ENCODE measurements at regions not wholly inside any gene's neighbourhood (a gene's known extent, or its start where the extent isn't known, plus 50 kb on each side); places are given as distances from the start of the nearest gene placed in this dataset.

- no peaks in the 10 kb centered on the region for H3K27me3 ChIP-seq (ENCODE audit: control insufficient read depth in 2 of 2, insufficient read depth in 2 of 2, low read length in 2 of 2)
- 83% methylated on average over 3 of the region's 6 CpGs for WGBS (ENCODE audit: insufficient coverage)
- Mint-ChIP-seq H3K9me3 (peaks cover 0 to 3% (median 0%) of the 10 kb centered on the region in 7 donors), H3K4me1 (no peaks in the 10 kb centered on the region), H3K36me3 (no peaks in the 10 kb centered on the region), H3K27ac (no peak overlapping the region), H3K4me3 (no peak overlapping the region), H3K27me3 (ENCODE audit: low read depth in 3 of 3) (peaks cover 3 to 7% (median 4%) of the 10 kb centered on the region in 3 donors)
- no peaks in the 10 kb centered on the region for H3K9me3 ChIP-seq (replicated peaks in 1 of 2; ENCODE audit: control insufficient read depth in 1 of 2, insufficient read depth in 1 of 2, low read length in 2 of 2)
- no peak for DNase-seq
- no peak overlapping the region for H3K4me3 ChIP-seq (replicated peaks in 1 of 3; ENCODE audit: low read depth in 2 of 3, low read length in 3 of 3)
- no peak overlapping the region for H2AFZ ChIP-seq (ENCODE audit: insufficient read depth, low read depth, low read length, poor library complexity, severe bottlenecking)
- H3K4me1 ChIP-seq (ENCODE audit: control insufficient read depth in 1 of 2, insufficient read depth in 2 of 2, low read length in 2 of 2) = no peaks in the 10 kb centered on the region
- no peaks in the 10 kb centered on the region for H3K79me2 ChIP-seq (ENCODE audit: insufficient read depth, low read length)
- H3K4me2 ChIP-seq (replicated peaks; ENCODE audit: extremely low read depth, low read length, poor library complexity, severe bottlenecking) = no peak overlapping the region
- H3K9ac ChIP-seq (ENCODE audit: insufficient read depth, low read length, poor library complexity, severe bottlenecking) = no peak overlapping the region
- H3K36me3 ChIP-seq (replicated peaks in 1 of 2; ENCODE audit: control insufficient read depth in 1 of 2, insufficient read depth in 2 of 2, low read length in 2 of 2) = no peaks in the 10 kb centered on the region
- intact Hi-C loops (cut with micrococcal nuclease) = no loop called here
- H3K27ac ChIP-seq (ENCODE audit: low read depth in 1 of 2, low read length in 2 of 2) = no peak overlapping the region
- H4K20me1 ChIP-seq (ENCODE audit: insufficient read depth, low read length) = no peaks in the 10 kb centered on the region
- TF ChIP-seq, protein P1, sequence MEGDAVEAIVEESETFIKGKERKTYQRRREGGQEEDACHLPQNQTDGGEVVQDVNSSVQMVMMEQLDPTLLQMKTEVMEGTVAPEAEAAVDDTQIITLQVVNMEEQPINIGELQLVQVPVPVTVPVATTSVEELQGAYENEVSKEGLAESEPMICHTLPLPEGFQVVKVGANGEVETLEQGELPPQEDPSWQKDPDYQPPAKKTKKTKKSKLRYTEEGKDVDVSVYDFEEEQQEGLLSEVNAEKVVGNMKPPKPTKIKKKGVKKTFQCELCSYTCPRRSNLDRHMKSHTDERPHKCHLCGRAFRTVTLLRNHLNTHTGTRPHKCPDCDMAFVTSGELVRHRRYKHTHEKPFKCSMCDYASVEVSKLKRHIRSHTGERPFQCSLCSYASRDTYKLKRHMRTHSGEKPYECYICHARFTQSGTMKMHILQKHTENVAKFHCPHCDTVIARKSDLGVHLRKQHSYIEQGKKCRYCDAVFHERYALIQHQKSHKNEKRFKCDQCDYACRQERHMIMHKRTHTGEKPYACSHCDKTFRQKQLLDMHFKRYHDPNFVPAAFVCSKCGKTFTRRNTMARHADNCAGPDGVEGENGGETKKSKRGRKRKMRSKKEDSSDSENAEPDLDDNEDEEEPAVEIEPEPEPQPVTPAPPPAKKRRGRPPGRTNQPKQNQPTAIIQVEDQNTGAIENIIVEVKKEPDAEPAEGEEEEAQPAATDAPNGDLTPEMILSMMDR (IDR thresholded peaks at IDR 0.05) = no peak
Observed at GRCh38 chr11:113577356-113578032, 102.3 kb upstream of the DRD2 start.

DNA sequence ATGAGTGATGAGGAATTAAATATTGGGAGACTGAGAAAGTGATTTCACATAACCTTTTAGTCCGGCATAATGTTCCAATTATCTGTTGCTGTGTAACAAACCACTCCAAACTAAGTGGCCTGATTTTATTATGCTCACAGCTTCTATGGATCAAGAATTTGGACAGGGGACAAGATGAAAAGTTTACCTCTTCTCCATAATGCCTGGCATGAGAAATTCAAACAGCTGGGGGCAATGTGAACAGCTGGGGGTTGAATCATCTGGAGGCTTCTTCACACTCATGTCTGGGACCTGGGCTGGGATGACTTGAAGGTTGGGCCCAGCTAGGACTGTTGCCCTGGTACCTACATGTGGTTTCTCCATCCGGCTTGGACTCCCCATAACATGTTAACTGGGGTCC, 99.4 kb upstream of the DRD2 start:
- Mint-ChIP-seq H3K4me1 (no peaks in the 10 kb centered on the region), H3K27ac (no peak overlapping the region), H3K36me3 (no peaks in the 10 kb centered on the region), H3K27me3 (ENCODE audit: low read depth in 3 of 3) (peaks cover 6 to 12% (median 7%) of the 10 kb centered on the region in 3 donors), H3K9me3 (peaks cover 0 to 3% (median 0%) of the 10 kb centered on the region in 7 donors), H3K4me3 (no peak overlapping the region)
- H3K27me3 ChIP-seq (ENCODE audit: control insufficient read depth in 2 of 2, insufficient read depth in 2 of 2, low read length in 2 of 2) = peaks cover 0 to 3% of the 10 kb centered on the region in 2 donors
- no peaks in the 10 kb centered on the region for H3K9me3 ChIP-seq (replicated peaks in 1 of 2; ENCODE audit: control insufficient read depth in 1 of 2, insufficient read depth in 1 of 2, low read length in 2 of 2)
- H3K36me3 ChIP-seq (replicated peaks in 1 of 2; ENCODE audit: control insufficient read depth in 1 of 2, insufficient read depth in 2 of 2, low read length in 2 of 2) = no peaks in the 10 kb centered on the region
- H3K4me3 ChIP-seq (replicated peaks in 1 of 3; ENCODE audit: low read depth in 2 of 3, low read length in 3 of 3) = no peak overlapping the region
- H3K4me2 ChIP-seq (replicated peaks; ENCODE audit: extremely low read depth, low read length, poor library complexity, severe bottlenecking) = no peak overlapping the region
- H3K9ac ChIP-seq (ENCODE audit: insufficient read depth, low read length, poor library complexity, severe bottlenecking) = no peak overlapping the region
- H4K20me1 ChIP-seq (ENCODE audit: insufficient read depth, low read length) = no peaks in the 10 kb centered on the region
- 100% methylated on average over 1 of the region's 2 CpGs for WGBS (ENCODE audit: insufficient coverage)
- TF ChIP-seq, protein P1 (IDR thresholded peaks at IDR 0.05) = no peak
- DNase-seq = no peak
- H3K27ac ChIP-seq (ENCODE audit: low read depth in 1 of 2, low read length in 2 of 2) = no peak overlapping the region
- intact Hi-C loops (cut with micrococcal nuclease) = no loop called here
- no peak overlapping the region for H2AFZ ChIP-seq (ENCODE audit: insufficient read depth, low read depth, low read length, poor library complexity, severe bottlenecking)
- no peaks in the 10 kb centered on the region for H3K79me2 ChIP-seq (ENCODE audit: insufficient read depth, low read length)
- H3K4me1 ChIP-seq (ENCODE audit: control insufficient read depth in 1 of 2, insufficient read depth in 2 of 2, low read length in 2 of 2) = no peaks in the 10 kb centered on the region
